GM12891 (cell line): ENCODE measurements at regions not wholly inside any gene's neighbourhood (a gene's known extent, or its start where the extent isn't known, plus 50 kb on each side); places are given as distances from the start of the nearest gene placed in this dataset.
"Not testable (repeated sequence)": the region's sequence is repeated elsewhere in the genome, so short reads cannot be mapped to it uniquely, and the experiment has no call there.

Experiments used
- PAX5 ChIP-seq: IDR thresholded peaks from 2 replicates; pipeline ENCODE4 v1.6.1; 2011; ENCODE audit warnings: low read length, moderate library complexity, mild to moderate bottlenecking; ENCODE audit not compliant: insufficient read depth, severe bottlenecking
- POLR2A ChIP-seq: IDR thresholded peaks from 2 replicates; pipeline ENCODE4 v1.6.1; 2011; ENCODE audit warnings: low read depth, low read length, control low read depth
- POLR2AphosphoS5 ChIP-seq: IDR thresholded peaks from 2 replicates; pipeline ENCODE4 v1.6.1; 2011; ENCODE audit warnings: low read depth, low read length, control low read depth
- POU2F2 ChIP-seq: IDR thresholded peaks from 2 replicates; pipeline ENCODE4 v1.6.1; 2011; ENCODE audit warnings: low read depth, mild to moderate bottlenecking, control low read depth, low read length, moderate library complexity
- SPI1 ChIP-seq: IDR thresholded peaks from 2 replicates; pipeline ENCODE4 v1.6.1; 2011; ENCODE audit warnings: low read depth, low read length, control low read depth
- TAF1 ChIP-seq: IDR thresholded peaks from 2 replicates; pipeline ENCODE4 v1.6.1; 2011; ENCODE audit warnings: low read depth, low read length, control low read depth

GRCh38 chr16:59450513-59450912 is 716.4 kb upstream of the GOT2 start:
- TF ChIP-seq PAX5, POLR2A, POLR2AphosphoS5, TAF1, POU2F2, SPI1: not testable (repeated sequence)
